NCI-H510A treated with DMSO at 0.1 percent for 48 hours (cell line): ENCODE measurements at regions not wholly inside any gene's neighbourhood (a gene's known extent, or its start where the extent isn't known, plus 50 kb on each side); places are given as distances from the start of the nearest gene placed in this dataset.

Source experiments
- DNase-seq: peaks from one replicate; lab custom pipeline; 2025; lab: John Stamatoyannopoulos, UW

DNA sequence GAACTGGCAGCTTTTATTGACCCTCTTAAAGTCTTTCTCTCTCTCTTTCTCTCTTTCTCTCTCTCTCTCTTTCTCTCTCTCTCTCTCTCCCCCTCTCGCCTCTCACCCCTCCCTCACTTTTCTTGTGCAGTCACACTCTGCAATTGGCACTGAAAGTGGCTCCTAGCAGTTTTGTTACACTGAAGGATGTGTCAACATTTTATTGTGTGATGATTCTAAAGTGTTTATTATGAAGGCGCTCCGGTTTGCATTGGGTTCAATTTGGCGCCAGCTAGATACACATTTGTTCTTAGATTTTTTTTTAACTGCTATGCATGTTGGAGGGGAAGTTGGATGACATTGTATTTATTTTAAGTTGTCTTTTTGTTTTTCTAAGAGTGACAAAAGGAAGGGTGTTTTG, 64.0 kb upstream of the CHRM3 start:
- DNase-seq = peak; percentile 61

DNA sequence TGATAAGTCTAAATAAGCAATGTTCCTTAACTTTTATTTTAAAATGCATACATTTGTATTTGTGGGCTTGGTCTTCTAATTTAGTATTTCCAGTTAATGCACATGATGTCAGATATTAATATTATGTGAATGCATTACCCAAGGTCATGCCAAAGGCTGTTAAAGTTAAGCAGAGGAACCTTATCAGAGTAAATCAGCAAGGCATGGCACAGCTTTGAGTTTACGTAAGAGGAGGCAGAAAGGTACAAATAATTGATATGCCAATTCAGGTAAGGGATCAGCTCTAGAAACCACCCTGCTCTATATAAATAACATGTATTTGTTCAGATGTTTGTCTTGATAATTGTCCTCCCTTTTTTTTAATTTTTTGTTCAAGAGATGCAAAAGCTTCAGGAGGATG, 64.5 kb upstream of the CHRM3 start:
- DNase-seq = peak; percentile 46

DNA sequence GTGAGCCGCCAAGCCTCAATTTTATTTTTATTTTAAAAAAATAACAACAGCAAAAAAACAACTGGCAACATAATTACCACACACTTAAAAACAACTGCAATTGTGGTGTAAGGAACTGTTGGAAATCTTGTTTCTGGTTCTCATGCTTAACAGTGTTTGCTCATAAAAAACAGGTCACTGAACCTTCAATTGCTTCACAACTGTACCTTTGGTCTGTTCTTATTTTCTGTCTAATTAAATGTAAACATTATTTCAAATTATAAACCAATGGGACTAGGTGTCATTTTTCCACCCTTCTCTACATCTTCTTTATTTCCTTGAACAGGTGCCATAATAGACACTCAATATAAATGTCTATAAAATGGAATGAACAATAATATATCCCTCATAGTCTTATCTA, 68.4 kb upstream of the CHRM3 start:
- DNase-seq = no peak

DNA sequence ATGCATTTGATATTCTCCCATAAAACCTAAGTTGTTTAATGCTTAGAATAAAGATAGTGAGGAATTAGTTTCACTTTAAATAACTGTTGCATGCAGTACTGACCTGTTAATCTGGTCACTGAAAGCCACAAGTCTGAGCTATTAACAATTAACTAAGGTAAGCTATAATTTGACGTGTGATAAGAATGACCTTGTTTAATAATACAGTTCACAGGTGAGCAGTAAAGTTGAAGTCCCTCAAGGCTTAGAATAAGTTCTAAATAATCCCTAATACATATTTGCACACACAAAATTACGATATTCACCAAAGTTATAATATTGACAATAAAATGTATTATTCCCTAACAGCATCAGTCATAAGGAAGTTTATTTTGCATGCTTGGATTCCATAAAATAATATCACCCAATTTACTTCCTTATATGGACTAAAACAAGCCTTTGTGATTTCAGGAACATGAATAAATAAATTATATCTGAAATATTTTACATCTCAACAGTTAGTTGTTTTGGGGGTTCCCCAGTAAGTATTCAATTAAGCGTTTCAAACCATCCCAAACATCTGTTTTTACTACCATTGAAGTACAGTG, 70.6 kb upstream of the CHRM3 start:
- no peak for DNase-seq

DNA sequence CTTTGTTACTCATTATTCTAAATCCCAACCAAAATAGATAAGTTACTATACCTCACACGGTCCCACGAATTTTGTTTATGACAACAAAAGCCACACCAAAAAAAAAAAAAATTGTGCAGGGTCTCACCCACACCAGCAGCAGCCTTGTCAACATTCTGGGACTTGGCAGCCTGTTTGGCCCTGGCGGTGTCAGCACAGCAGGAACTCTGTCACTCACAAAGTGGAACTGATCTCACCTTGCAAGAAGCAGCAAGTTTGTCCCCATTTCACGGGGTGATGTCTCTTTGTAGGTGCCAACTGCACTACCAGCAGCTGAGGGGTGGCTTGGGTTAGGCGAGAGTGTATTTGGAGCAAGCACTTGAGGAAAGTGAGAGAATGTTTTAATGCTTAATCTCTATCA, 75.0 kb upstream of the CHRM3 start:
- no peak for DNase-seq

DNA sequence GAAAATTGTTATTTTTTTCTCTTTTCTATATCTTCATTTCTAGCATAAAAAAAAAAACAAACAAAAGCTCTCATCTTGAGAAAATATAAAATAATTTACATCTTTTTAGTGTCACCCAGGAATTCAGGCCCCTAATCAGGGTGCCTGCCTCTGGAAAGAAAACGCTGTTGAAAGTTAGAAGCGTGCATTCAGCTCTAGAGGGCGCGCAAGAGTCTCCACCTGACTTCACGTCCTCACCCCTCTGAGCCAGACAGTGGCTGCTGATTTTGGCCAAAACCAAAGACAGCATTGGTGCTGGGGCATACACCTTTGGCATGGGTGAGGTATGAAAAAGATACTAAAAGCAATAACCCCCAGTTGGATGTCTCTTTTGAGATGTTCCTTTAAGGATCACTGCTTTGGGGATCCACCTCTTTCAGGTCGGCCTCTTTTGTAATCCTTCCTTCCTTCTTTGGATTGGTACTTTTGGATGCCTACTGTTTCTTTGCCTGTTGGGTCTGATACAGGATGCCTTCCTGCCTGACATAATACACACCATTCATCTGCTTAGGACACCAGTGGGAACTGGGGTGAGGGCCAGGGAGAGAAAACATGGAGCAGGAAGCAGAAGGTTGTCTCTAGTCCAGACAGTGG, 77.6 kb upstream of the CHRM3 start:
- no peak for DNase-seq

DNA sequence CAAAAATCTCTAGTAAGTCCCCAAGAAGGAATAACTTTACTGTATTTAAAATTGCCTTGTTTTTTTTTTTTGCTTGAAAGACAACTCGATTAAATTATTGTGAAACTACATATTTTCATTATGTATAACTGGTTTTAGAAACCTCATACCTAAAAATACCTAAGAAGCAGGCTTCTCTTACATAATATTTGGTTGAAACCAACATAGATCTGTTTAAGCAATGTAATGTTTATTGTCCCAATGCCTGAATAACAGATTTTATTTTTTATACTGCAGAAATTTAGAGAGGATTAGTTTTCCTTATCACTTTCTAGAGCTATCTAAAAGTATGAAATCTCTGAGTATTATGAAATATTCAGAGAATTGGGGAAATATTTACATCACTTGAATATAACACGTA, 78.5 kb upstream of the CHRM3 start:
- no peak for DNase-seq

DNA sequence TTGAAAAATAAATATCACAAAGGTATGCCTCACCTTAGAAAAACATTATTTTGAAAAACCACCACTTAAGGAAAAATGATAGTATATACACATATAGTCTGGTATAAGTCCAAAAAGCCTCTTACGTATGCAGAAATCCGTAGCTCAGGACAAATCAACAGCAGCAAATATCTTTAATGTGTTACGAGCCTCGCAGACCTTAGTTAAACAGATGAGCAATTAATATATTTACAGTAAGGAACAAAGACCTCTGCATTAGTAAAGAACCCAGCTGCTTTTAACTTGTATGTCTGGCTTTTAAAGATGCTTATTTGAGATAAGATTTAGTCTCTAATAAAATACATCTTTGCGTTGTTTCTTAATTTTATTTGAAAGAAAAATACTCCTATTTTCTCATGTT, 79.9 kb upstream of the CHRM3 start:
- peak; percentile 3 for DNase-seq

DNA sequence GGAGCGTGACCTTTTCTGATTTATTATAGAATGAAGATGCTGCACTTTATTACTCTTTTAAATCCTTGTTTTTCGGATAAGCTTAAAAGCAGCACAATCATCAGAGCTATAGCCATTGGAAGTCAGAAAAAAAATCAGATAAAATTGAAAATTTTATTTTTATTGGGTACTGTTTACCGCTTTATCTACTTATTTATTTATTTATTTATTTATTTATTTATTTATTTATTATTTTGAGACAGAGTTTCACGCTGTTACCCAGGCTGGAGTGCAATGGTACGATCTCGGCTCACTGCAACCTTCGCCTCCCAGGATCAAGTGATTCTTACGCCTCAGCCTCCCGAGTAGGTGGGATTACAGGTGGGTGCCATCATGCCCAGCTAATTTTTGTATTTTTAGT, 83.1 kb upstream of the CHRM3 start:
- DNase-seq = no peak

DNA sequence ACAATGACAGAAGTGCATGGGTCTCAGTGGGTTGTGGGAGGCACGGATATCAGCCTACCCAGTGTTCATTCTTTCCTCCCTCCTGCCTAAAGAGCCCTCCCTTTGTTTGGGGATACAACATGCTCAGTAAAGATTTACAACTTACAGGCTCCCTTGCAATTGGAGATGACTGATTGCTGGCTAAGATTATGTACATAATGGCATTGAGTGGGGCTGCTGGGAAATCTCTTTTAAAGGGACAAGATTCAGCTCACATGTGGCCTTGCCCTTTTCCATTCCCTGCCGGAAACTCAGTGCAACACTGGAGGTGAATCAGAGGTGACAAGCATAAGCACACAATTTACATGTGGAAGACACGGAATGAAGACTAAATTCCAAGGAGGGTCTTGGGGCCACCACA, 83.7 kb upstream of the CHRM3 start:
- no peak for DNase-seq

DNA sequence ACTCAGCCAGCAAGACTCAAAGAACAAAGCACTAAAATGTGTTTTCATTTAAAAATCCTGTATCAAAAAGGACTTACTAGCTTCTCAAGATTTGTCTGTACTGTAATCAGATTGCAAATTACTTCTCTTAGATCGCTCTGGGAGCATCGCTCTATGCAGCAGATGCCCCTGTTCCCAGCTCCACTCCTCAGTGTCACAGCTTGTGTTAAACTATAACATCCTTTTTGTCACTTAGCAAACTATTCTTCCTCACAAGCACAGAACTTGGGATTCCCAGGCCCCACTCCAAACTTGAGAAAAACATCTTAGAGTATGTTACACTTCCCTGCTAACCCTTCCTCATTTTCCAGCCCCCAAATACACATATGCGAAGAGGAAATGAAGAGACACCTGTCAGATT, 85.1 kb upstream of the CHRM3 start:
- no peak for DNase-seq

DNA sequence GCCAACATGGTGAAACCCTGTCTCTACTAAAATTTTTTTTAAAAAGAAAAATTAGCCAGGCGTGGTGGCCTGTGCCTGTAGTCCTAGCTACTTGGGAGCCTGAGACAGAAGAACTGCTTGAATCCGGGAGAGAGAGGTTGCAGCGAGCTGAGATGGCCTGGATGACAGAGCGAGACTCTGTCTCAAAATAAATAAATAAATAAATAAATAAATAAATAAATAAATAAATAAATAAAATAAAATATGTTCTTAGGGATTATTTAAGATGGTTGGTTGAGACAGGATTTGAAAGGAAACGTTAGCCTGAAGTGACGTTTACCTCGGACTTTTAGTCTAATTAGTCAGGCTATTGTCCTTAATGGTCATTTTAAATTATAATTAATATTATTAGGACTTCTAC, 88.5 kb upstream of the CHRM3 start:
- DNase-seq = no peak

DNA sequence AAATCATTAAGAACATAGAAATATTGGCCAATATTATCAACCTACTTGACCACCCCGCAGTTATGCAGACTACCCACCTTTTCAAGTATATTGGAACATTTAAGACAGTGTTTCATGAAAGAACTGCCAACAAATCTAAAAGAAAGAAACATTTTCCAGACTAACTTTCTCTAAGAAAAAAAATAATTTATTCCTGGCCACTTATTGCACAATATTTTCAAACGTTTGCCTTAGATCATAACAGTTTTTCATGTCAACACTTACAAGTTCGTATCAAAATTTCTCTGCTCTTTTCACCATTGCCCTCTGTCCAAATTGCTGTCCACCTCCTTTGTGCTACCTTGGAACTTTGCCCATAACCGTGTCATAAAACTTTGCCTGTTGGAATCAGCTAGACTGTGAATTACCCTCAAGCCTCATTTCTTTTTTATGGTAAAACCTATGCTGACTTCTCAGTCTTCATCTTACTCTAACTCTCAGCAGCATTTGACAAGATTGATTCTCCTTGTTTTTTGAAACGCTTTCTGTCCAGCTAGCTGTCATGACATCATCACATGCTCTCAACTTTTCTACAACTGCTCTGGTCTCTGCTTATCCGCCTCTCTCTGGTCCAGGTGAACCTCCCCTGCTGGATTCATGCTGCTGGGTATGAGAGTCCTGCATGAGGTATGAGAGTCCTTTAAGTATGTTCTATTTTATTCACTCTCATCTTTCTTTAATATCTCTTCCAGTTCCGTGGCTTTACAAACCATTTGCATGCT, 92.8 kb upstream of the CHRM3 start:
- no peak for DNase-seq

DNA sequence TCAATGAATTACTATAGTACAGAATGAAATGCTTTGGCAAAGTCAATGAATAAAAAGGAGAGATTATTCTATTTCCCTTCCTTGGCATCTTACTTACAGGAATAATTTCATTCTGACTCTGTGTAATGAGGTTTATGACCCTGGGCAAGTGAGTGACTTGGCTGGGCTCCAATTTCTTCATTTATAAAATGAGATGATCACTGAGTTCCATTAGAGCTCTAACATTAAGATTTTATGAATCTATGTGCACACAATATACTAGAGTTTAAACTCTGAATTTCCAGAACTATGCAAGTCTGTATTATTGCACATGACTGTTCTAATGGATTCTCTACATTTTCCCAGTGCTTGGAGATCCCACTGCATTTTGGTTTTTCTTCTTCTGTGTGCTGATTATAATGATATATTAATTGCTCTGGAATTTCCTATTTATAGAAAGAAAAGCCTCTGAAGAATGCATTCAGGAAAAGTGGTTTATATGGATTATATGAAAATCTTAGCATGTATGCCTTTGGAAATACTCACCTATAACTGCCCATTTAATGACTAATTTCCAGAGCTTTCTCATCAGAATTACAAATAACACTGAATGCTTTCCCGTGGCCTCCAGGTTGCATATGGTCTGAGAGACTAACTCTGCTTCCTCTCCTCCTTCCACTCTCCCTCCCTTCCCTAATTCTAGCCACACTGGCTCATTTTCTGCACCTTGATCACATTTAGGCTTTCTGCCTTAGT, 97.4 kb upstream of the CHRM3 start:
- DNase-seq = no peak

DNA sequence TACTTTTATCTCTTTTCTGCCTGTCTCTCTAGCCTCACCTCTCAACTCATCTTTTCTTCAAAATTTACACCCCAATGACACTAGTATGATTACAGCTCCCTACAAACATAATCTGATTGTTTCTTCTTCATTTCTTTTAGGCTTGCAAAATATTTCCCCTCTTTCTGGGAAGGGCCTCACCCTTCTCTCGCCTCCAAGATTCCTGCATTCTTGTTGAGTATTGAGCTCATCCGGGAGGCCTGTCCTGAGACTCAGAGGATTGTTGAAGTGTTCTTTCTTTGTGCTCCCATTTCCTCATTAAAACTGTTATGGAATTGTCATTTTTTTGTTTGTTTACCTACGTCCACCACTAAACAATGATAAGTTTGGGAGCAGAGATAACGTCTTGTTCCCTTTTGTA, 99.1 kb upstream of the CHRM3 start:
- DNase-seq = no peak

DNA sequence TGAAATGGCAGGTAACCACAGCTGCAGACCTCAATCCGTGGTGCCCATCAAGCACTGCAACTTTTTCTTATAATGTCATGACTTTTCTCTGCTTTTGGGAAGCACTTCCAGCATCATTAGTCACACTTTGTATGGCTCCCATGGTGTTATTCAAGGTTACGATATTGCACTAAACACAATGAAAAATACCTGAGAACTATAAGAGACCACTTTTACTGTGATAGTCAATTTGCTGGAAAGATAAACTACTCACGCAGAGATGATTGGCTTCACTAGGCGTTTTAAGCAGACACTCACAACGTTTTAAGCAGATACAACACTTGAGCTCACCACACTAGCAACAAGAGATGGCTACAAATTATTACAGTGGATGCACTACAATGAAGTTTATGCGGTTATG, 103.2 kb upstream of the CHRM3 start:
- DNase-seq = no peak

DNA sequence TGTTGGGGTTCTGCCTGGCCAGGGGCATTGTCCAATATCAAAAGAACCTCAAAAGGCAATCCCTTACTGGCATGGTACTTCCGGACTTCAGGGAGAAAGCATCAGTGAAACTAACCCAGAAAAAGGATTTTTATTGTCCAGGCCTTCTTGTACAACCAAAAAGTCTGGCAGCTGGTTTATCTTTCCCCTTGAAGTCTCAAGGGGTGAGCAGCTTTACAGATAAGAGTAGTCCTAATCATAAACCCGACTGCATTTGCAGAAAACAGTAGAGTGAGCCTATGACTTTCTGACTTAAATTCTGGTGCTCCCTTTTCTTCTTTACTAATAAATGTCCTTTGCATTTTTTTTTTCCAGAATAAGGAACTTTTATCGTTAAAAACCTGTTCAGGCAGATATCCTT, 104.0 kb upstream of the CHRM3 start:
- no peak for DNase-seq

DNA sequence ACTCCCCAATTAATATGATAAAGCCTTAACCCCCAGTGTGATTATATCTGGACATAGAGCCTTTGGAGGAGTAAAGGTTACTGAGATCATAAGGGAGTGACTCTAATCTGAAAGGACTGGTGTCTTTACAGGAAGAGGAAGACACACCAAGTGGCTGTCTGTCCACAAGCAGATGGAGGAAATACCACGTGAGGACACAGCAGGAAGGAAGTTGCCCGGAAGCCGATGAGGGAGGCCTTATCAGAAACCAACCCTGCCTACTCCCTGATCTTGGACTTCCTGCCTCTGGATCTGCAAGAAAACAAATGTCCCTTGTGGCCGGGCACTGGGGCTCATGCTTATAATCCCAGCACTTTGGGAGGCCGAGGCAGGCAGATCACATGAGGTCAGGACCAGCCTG, 110.3 kb upstream of the CHRM3 start:
- DNase-seq = no peak

DNA sequence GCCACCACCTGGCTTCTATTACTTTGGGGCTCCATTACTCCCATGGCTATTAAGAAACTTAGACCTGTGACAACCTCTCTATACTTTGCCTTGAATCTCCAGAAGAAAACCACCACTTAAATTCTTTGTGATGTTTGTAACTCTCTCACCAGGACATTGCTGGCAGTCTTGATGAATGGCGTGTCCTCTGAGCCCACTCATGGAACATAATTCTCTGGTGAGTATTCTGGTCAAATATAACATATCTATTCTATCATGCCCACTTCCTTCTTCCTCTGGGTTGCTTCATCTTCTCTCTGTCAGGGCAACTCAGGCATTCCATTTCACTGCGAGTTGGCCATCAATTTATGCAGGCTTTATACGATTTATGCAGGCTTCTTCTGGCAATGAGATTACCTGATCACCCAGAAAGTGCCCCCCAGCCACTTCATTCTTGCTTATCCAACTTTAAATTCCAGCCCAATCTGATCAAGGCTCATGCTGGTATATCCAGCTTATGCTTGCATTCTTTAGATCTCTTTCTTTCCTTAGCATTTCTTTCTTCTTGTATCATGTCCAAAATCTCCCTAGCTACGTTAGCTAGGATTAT, 112.0 kb upstream of the CHRM3 start:
- DNase-seq = no peak

DNA sequence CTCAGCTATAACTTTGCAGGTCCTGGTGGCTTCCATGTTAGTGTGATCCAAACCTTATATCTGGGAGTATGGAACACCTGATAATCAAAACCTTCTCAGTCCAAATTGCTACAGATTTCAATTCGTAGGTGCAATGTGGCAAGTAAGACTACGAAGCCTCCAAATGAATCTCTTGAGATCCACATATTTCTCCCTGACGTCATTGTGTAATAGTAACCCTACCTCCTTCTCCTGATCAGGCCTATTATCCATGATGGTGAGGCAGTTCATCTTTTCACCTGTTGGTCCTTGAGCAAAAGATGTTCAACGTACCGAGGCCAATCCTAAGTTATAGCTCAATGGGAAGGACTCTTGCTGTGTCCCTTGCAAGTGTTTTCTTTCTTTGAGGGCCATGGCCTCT, 115.9 kb upstream of the CHRM3 start:
- no peak for DNase-seq

DNA sequence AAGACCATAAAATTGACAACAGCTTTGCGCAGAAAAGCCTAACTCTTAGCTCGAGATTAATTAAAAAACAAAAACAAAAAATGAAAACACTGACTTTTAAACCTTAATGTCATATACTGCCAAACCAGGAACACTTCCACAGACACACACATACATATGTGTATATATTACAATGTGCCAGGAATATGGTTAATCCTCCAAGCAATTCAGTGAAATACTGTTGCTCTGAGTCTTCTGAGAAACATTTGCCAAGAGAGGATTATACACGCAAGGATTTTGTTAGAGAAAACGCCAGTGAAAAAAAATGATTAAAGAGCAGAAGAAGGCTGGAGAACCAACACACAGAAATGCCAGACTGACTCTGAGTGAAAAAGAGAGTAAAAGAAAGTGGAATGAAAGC, 116.7 kb upstream of the CHRM3 start:
- DNase-seq = no peak

DNA sequence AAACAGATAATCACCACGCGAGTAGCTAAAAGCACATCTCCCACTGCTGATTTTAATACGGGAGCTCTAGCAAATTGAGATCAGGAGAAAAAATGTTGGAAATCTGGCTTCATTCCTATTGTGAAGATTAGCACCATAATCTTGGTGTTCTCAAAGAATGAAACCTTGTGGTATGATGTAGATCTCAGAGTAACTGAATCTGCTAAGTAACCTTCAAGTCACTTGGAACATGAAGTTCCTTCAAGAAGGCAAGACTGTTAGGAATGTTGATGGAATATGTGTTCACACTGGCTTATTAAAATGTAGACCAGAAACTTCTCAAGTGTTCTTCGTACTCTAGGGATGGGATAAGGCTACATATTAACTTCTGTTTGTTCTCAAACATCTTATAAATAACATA, 117.4 kb upstream of the CHRM3 start:
- DNase-seq = no peak

DNA sequence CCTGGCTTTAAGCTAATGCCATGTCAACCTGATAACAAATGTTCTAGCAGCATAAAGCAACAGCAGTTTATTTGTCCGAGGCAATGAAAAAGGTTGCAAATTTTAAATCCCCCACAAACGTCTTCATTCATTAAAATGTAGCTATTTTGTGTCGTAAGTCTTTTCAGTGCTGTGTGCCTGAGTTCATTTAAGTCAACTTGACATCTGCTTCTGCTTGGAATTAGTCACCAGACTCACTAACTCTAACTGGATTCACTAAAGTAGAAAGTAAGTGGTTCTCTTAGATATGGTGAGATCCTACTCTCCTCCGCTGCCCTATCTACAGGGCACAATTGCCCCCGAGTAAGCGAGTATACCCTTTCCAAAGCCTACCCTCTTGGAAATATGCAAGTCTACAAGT, 118.4 kb upstream of the CHRM3 start:
- DNase-seq = no peak
